ENCODE measurements at regions not wholly inside any gene's neighbourhood (a gene's known extent, or its start where the extent isn't known, plus 50 kb on each side); places are given as distances from the start of the nearest gene placed in this dataset.
"Not testable (repeated sequence)": the region's sequence is repeated elsewhere in the genome, so short reads cannot be mapped to it uniquely, and the experiment has no call there.

- DNase-seq (ENCODE audit: low spot score), result no peak
Observed at GRCh38 chr14:87049950-87050349, 943.0 kb downstream of the GALC start.

- no peak for DNase-seq (ENCODE audit: low spot score)
Observed at GRCh38 chr14:87046960-87047359, 946.0 kb downstream of the GALC start.

GRCh38 chr14:87045956-87046355 lies 947.0 kb downstream of the GALC start:
- DNase-seq (ENCODE audit: low spot score), result no peak

GRCh38 chr14:87045246-87045645 lies 947.7 kb downstream of the GALC start:
- no peak for DNase-seq (ENCODE audit: low spot score)

- DNase-seq (ENCODE audit: low spot score), result no peak
Observed at GRCh38 chr14:87044807-87045206, 948.2 kb downstream of the GALC start.

- no peak for DNase-seq (ENCODE audit: low spot score)
Observed at GRCh38 chr14:87043667-87044200, 949.2 kb downstream of the GALC start.

GRCh38 chr14:87042354-87042753 lies 950.6 kb downstream of the GALC start:
- no peak for DNase-seq (ENCODE audit: low spot score)

- no peak for DNase-seq (ENCODE audit: low spot score)
Observed at GRCh38 chr14:87041290-87042020, 951.5 kb downstream of the GALC start.

GRCh38 chr14:87034680-87035079 lies 958.3 kb downstream of the GALC start:
- no peak for DNase-seq (ENCODE audit: low spot score)

- no peak for DNase-seq (ENCODE audit: low spot score)
Observed at GRCh38 chr14:87030197-87030596, 962.8 kb downstream of the GALC start.

- not testable (repeated sequence) for DNase-seq (ENCODE audit: low spot score)
Observed at GRCh38 chr14:87020106-87020505, 972.9 kb downstream of the GALC start.

GRCh38 chr14:87018294-87018693 lies 974.7 kb downstream of the GALC start:
- no peak for DNase-seq (ENCODE audit: low spot score)

- no peak for DNase-seq (ENCODE audit: low spot score)
Observed at GRCh38 chr14:87017335-87017734, 975.6 kb downstream of the GALC start.

GRCh38 chr14:87014856-87015255 lies 978.1 kb downstream of the GALC start:
- no peak for DNase-seq (ENCODE audit: low spot score)

- no peak for DNase-seq (ENCODE audit: low spot score)
Observed at GRCh38 chr14:87013583-87013982, 979.4 kb downstream of the GALC start.

- no peak for DNase-seq (ENCODE audit: low spot score)
Observed at GRCh38 chr14:87008965-87009364, 984.0 kb downstream of the GALC start.

- no peak for DNase-seq (ENCODE audit: low spot score)
Observed at GRCh38 chr14:87005280-87005679, 987.7 kb downstream of the GALC start.

- no peak for DNase-seq (ENCODE audit: low spot score)
Observed at GRCh38 chr14:87002776-87003175, 990.2 kb downstream of the GALC start.

GRCh38 chr14:87001333-87001732 lies 991.6 kb downstream of the GALC start:
- DNase-seq (ENCODE audit: low spot score), result no peak

GRCh38 chr14:87000081-87000480 lies 992.9 kb downstream of the GALC start:
- no peak for DNase-seq (ENCODE audit: low spot score)

- DNase-seq (ENCODE audit: low spot score), result no peak
Observed at GRCh38 chr14:86999036-86999435, 993.9 kb downstream of the GALC start.

GRCh38 chr14:86997271-86997670 lies 995.7 kb downstream of the GALC start:
- no peak for DNase-seq (ENCODE audit: low spot score)

GRCh38 chr14:86990396-86990795 lies 1002.6 kb downstream of the GALC start:
- DNase-seq (ENCODE audit: low spot score), result no peak

GRCh38 chr14:86989285-86989684 lies 1003.7 kb downstream of the GALC start:
- DNase-seq (ENCODE audit: low spot score), result no peak

Data from HuH-7.5 (cell line).